ENCODE measurements at regions not wholly inside any gene's neighbourhood (a gene's known extent, or its start where the extent isn't known, plus 50 kb on each side); places are given as distances from the start of the nearest gene placed in this dataset.

GRCh38 chr16:64017796-64018195 lies 1104.1 kb downstream of the CDH11 start:
- H3K27me3 Mint-ChIP-seq = no peaks in the 10 kb centered on the region
- no peak overlapping the region for H3K27ac ChIP-seq (ENCODE audit: low read depth, low read length)
- H3K9me3 ChIP-seq (ENCODE audit: control insufficient read depth in 1 of 2, low read length in 2 of 2) = no peaks in the 10 kb centered on the region
- H3K4me1 ChIP-seq (ENCODE audit: insufficient read depth, low read length) = no peaks in the 10 kb centered on the region
- no peak overlapping the region for H3K4me3 Mint-ChIP-seq
- H3K4me3 ChIP-seq (ENCODE audit: low read length in 2 of 2) = no peak overlapping the region
- H3K27ac Mint-ChIP-seq = no peak overlapping the region
- no peaks in the 10 kb centered on the region for H3K36me3 ChIP-seq (ENCODE audit: insufficient read depth, low read length)
- no peak for DNase-seq
- no peaks in the 10 kb centered on the region for H3K27me3 ChIP-seq (ENCODE audit: insufficient read depth, low read length)
- H3K9me3 Mint-ChIP-seq = peaks cover 2 to 29% (median 14%) of the 10 kb centered on the region in 8 donors
- H3K4me1 Mint-ChIP-seq = no peaks in the 10 kb centered on the region
- H3K36me3 Mint-ChIP-seq = no peaks in the 10 kb centered on the region
- intact Hi-C loops (cut with micrococcal nuclease) = no loop called here
- CTCF ChIA-PET (ENCODE audit: partially characterized antibody) = no interaction called here
- POLR2A ChIA-PET (ENCODE audit: partially characterized antibody) = no interaction called here

DNA sequence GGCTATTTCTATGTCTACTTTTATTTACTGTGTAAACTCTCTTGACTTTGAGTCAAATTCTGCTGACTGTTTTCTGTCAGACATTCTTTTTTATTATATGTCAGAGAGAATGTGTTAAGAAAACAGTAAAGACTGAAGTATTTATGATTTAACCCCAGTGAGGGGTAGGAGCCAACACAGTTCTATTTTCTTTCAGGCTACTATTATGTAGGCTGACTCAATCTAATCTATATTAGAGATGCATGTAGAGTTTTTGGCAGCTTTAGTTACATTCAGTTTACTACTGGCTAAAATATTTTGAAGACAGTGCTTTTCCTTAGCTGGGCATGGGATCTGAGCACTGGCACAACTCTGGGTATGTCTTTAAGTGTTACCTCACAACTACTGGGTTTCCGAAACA lies 1108.0 kb downstream of the CDH11 start:
- H3K4me3 Mint-ChIP-seq = no peak overlapping the region
- H3K9me3 Mint-ChIP-seq = peaks cover 3 to 46% (median 19%) of the 10 kb centered on the region in 8 donors
- intact Hi-C loops (cut with micrococcal nuclease) = no loop called here
- H3K4me1 Mint-ChIP-seq = no peaks in the 10 kb centered on the region
- CTCF ChIA-PET (ENCODE audit: partially characterized antibody) = no interaction called here
- H3K27ac Mint-ChIP-seq = no peak overlapping the region
- DNase-seq = no peak
- no peaks in the 10 kb centered on the region for H3K36me3 ChIP-seq (ENCODE audit: insufficient read depth, low read length)
- H3K27me3 Mint-ChIP-seq = no peaks in the 10 kb centered on the region
- no peaks in the 10 kb centered on the region for H3K9me3 ChIP-seq (ENCODE audit: control insufficient read depth in 1 of 2, low read length in 2 of 2)
- H3K36me3 Mint-ChIP-seq = no peaks in the 10 kb centered on the region
- no peak overlapping the region for H3K27ac ChIP-seq (ENCODE audit: low read depth, low read length)
- no peaks in the 10 kb centered on the region for H3K4me1 ChIP-seq (ENCODE audit: insufficient read depth, low read length)
- POLR2A ChIA-PET (ENCODE audit: partially characterized antibody) = no interaction called here
- no peaks in the 10 kb centered on the region for H3K27me3 ChIP-seq (ENCODE audit: insufficient read depth, low read length)
- H3K4me3 ChIP-seq (ENCODE audit: low read length in 2 of 2) = no peak overlapping the region

GRCh38 chr16:64012166-64012565 lies 1109.7 kb downstream of the CDH11 start:
- CTCF ChIA-PET (ENCODE audit: partially characterized antibody) = no interaction called here
- intact Hi-C loops (cut with micrococcal nuclease) = no loop called here
- Mint-ChIP-seq H3K4me3 (no peak overlapping the region), H3K27ac (no peak overlapping the region), H3K36me3 (no peaks in the 10 kb centered on the region), H3K27me3 (no peaks in the 10 kb centered on the region), H3K4me1 (no peaks in the 10 kb centered on the region), H3K9me3 (peaks cover 2 to 50% (median 25%) of the 10 kb centered on the region in 8 donors)
- Histone ChIP-seq H3K9me3 (ENCODE audit: control insufficient read depth in 1 of 2, low read length in 2 of 2) (no peaks in the 10 kb centered on the region), H3K27me3 (ENCODE audit: insufficient read depth, low read length) (no peaks in the 10 kb centered on the region), H3K4me3 (ENCODE audit: low read length in 2 of 2) (no peak overlapping the region), H3K36me3 (ENCODE audit: insufficient read depth, low read length) (no peaks in the 10 kb centered on the region), H3K27ac (ENCODE audit: low read depth, low read length) (no peak overlapping the region), H3K4me1 (ENCODE audit: insufficient read depth, low read length) (no peaks in the 10 kb centered on the region)
- POLR2A ChIA-PET (ENCODE audit: partially characterized antibody) = no interaction called here
- DNase-seq = no peak

DNA sequence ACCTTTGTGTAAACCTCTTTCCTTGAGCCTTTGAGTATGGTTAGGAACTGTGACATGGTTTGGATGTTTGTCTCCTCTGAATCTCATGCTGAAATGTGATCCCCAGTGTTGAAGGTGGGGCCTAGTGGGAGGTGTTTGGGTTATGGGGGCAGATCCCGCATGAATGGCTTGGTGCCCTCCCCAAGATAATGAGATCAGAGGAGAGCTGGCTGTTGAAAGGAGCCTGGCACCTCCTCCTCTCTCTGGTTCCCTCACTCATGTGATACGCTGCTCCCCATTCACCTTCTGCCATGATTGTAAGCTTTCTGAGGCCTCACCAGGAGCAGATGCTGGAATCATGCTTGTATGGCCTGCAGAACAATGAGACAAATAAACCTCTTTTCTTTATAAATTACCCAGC lies 1110.2 kb downstream of the CDH11 start:
- H3K9me3 Mint-ChIP-seq = peaks cover 2 to 46% (median 25%) of the 10 kb centered on the region in 8 donors
- CTCF ChIA-PET (ENCODE audit: partially characterized antibody) = no interaction called here
- H3K4me1 Mint-ChIP-seq = no peaks in the 10 kb centered on the region
- POLR2A ChIA-PET (ENCODE audit: partially characterized antibody) = no interaction called here
- no peak for DNase-seq
- Histone ChIP-seq H3K36me3 (ENCODE audit: insufficient read depth, low read length) (no peaks in the 10 kb centered on the region), H3K4me3 (ENCODE audit: low read length in 2 of 2) (no peak overlapping the region), H3K27me3 (ENCODE audit: insufficient read depth, low read length) (no peaks in the 10 kb centered on the region), H3K9me3 (ENCODE audit: control insufficient read depth in 1 of 2, low read length in 2 of 2) (no peaks in the 10 kb centered on the region), H3K4me1 (ENCODE audit: insufficient read depth, low read length) (no peaks in the 10 kb centered on the region), H3K27ac (ENCODE audit: low read depth, low read length) (no peak overlapping the region)
- H3K36me3 Mint-ChIP-seq = no peaks in the 10 kb centered on the region
- no peak overlapping the region for H3K4me3 Mint-ChIP-seq
- intact Hi-C loops (cut with micrococcal nuclease) = no loop called here
- no peaks in the 10 kb centered on the region for H3K27me3 Mint-ChIP-seq
- H3K27ac Mint-ChIP-seq = no peak overlapping the region

DNA sequence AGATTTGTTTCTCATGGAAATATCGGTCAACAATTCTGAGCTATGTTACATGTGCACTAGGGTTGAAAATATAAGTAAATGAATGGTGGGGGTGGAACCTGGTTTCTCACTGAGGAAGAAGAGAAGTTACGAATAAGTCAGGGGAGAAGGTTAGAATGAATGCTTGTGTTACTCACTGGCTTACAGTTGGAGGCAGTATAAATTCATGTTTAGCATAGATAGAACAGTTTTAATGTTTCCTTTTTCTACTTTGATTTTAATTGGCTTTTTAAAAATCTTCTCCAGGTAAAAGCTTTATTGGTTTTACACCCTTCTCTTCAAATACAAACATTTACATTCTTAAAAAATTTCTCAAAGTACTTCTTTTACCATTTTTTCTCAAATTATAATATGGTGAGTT lies 1113.7 kb downstream of the CDH11 start:
- no peak overlapping the region for H3K4me3 Mint-ChIP-seq
- H3K4me3 ChIP-seq (ENCODE audit: low read length in 2 of 2) = no peak overlapping the region
- H3K27ac ChIP-seq (ENCODE audit: low read depth, low read length) = no peak overlapping the region
- H3K9me3 ChIP-seq (ENCODE audit: control insufficient read depth in 1 of 2, low read length in 2 of 2) = no peaks in the 10 kb centered on the region
- no peaks in the 10 kb centered on the region for H3K27me3 Mint-ChIP-seq
- H3K27me3 ChIP-seq (ENCODE audit: insufficient read depth, low read length) = no peaks in the 10 kb centered on the region
- H3K27ac Mint-ChIP-seq = no peak overlapping the region
- H3K36me3 Mint-ChIP-seq = no peaks in the 10 kb centered on the region
- H3K9me3 Mint-ChIP-seq = peaks cover 4 to 46% (median 29%) of the 10 kb centered on the region in 8 donors
- no peak for DNase-seq
- no peaks in the 10 kb centered on the region for H3K4me1 ChIP-seq (ENCODE audit: insufficient read depth, low read length)
- CTCF ChIA-PET (ENCODE audit: partially characterized antibody) = no interaction called here
- H3K4me1 Mint-ChIP-seq = no peaks in the 10 kb centered on the region
- POLR2A ChIA-PET (ENCODE audit: partially characterized antibody) = no interaction called here
- no peaks in the 10 kb centered on the region for H3K36me3 ChIP-seq (ENCODE audit: insufficient read depth, low read length)
- intact Hi-C loops (cut with micrococcal nuclease) = no loop called here

DNA sequence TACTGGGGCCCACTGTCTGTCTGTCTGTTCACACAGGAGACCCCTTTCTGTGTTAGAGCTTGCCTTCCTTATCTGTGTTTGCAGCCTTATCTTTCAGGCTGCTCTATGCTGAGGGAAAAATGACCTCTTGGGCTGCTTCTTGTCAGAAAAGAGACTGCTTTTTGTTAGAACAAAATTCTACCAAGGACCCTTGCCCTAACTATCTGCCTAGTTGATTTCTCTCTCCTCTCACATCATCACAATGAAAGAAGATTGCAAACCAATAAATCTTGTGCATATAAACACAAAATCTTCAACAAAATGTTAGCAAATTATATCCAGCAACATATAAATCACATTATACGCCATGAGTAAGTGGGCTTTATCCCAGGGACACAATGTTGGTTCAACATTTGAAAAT lies 1117.7 kb downstream of the CDH11 start:
- Mint-ChIP-seq H3K4me3 (no peak overlapping the region), H3K36me3 (no peaks in the 10 kb centered on the region), H3K27me3 (no peaks in the 10 kb centered on the region), H3K27ac (no peak overlapping the region), H3K9me3 (peaks cover 2 to 39% (median 31%) of the 10 kb centered on the region in 8 donors), H3K4me1 (peaks cover 0 to 1% (median 0%) of the 10 kb centered on the region in 4 donors)
- H3K27me3 ChIP-seq (ENCODE audit: insufficient read depth, low read length) = no peaks in the 10 kb centered on the region
- DNase-seq = no peak
- ChIA-PET CTCF (ENCODE audit: partially characterized antibody) (no interaction called here), POLR2A (ENCODE audit: partially characterized antibody) (no interaction called here)
- no peaks in the 10 kb centered on the region for H3K4me1 ChIP-seq (ENCODE audit: insufficient read depth, low read length)
- H3K36me3 ChIP-seq (ENCODE audit: insufficient read depth, low read length) = no peaks in the 10 kb centered on the region
- intact Hi-C loops (cut with micrococcal nuclease) = no loop called here
- no peak overlapping the region for H3K4me3 ChIP-seq (ENCODE audit: low read length in 2 of 2)
- no peak overlapping the region for H3K27ac ChIP-seq (ENCODE audit: low read depth, low read length)
- no peaks in the 10 kb centered on the region for H3K9me3 ChIP-seq (ENCODE audit: control insufficient read depth in 1 of 2, low read length in 2 of 2)

GRCh38 chr16:63995025-63995424 lies 1126.8 kb downstream of the CDH11 start:
- H3K36me3 ChIP-seq (ENCODE audit: insufficient read depth, low read length) = no peaks in the 10 kb centered on the region
- no peaks in the 10 kb centered on the region for H3K27me3 ChIP-seq (ENCODE audit: insufficient read depth, low read length)
- Mint-ChIP-seq H3K4me1 (no peaks in the 10 kb centered on the region), H3K27ac (no peak overlapping the region), H3K27me3 (no peaks in the 10 kb centered on the region), H3K4me3 (no peak overlapping the region), H3K9me3 (peaks cover 2 to 48% (median 31%) of the 10 kb centered on the region in 8 donors), H3K36me3 (peaks cover 0 to 4% of the 10 kb centered on the region in 2 donors)
- intact Hi-C loops (cut with micrococcal nuclease) = no loop called here
- H3K4me3 ChIP-seq (ENCODE audit: low read length in 2 of 2) = no peak overlapping the region
- no peak overlapping the region for H3K27ac ChIP-seq (ENCODE audit: low read depth, low read length)
- no peak for DNase-seq
- peaks cover 0 to 4% of the 10 kb centered on the region in 2 donors for H3K9me3 ChIP-seq (ENCODE audit: control insufficient read depth in 1 of 2, low read length in 2 of 2)
- POLR2A ChIA-PET (ENCODE audit: partially characterized antibody) = no interaction called here
- H3K4me1 ChIP-seq (ENCODE audit: insufficient read depth, low read length) = no peaks in the 10 kb centered on the region
- CTCF ChIA-PET (ENCODE audit: partially characterized antibody) = no interaction called here

GRCh38 chr16:63983401-63983800 lies 1138.5 kb downstream of the CDH11 start:
- Histone ChIP-seq H3K9me3 (ENCODE audit: control insufficient read depth in 1 of 2, low read length in 2 of 2) (peaks cover 0 to 13% of the 10 kb centered on the region in 2 donors), H3K4me1 (ENCODE audit: insufficient read depth, low read length) (no peaks in the 10 kb centered on the region), H3K27ac (ENCODE audit: low read depth, low read length) (no peak overlapping the region), H3K27me3 (ENCODE audit: insufficient read depth, low read length) (no peaks in the 10 kb centered on the region), H3K36me3 (ENCODE audit: insufficient read depth, low read length) (no peaks in the 10 kb centered on the region), H3K4me3 (ENCODE audit: low read length in 2 of 2) (no peak overlapping the region)
- H3K36me3 Mint-ChIP-seq = no peaks in the 10 kb centered on the region
- DNase-seq = no peak
- H3K27me3 Mint-ChIP-seq = no peaks in the 10 kb centered on the region
- POLR2A ChIA-PET (ENCODE audit: partially characterized antibody) = no interaction called here
- no peaks in the 10 kb centered on the region for H3K4me1 Mint-ChIP-seq
- intact Hi-C loops (cut with micrococcal nuclease) = no loop called here
- H3K4me3 Mint-ChIP-seq = no peak overlapping the region
- CTCF ChIA-PET (ENCODE audit: partially characterized antibody) = no interaction called here
- H3K27ac Mint-ChIP-seq = no peak overlapping the region
- peaks cover 4 to 46% (median 26%) of the 10 kb centered on the region in 8 donors for H3K9me3 Mint-ChIP-seq
